Fibroblast of mammary gland (primary cell): ENCODE measurements at regions not wholly inside any gene's neighbourhood (a gene's known extent, or its start where the extent isn't known, plus 50 kb on each side); places are given as distances from the start of the nearest gene placed in this dataset.

Source experiments
- DNase-seq: peaks from one replicate; pipeline ENCODE4 v3.0.0-alpha.2; 2010; ENCODE audit warnings: low read depth
- H3K4me3 ChIP-seq: 2 replicates; pipeline ENCODE4 v1.5.1; 2011; ENCODE audit warnings: low read depth, mild to moderate bottlenecking, low read length, moderate library complexity; ENCODE audit not compliant: control insufficient read depth
- TF ChIP-seq, protein P1 (sequence below): conservative IDR thresholded peaks from 2 replicates; pipeline ENCODE4 v1.5.1; 2011; ENCODE audit warnings: low read depth, low read length, inconsistent platforms; ENCODE audit not compliant: control insufficient read depth, insufficient read depth

DNA sequence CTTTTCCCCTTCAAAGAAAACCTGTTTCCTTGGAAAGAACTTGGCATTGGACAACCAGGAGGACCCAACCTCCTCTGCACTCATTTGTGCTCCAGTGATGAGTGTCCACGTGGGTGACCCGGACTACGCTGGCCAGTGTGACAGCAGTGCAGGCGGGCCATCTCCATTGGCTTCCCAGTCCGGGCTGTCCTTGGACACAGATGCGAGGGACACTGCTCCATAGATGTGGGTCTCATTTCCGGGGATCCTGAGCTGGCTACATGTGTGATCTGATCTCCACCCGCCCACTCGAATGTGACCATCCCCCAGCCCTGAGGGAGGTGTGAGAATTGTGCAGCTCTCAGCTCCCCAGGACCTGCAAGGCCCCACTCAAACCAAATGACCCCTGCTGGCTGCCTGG, 836.6 kb upstream of the TMEM132C start:
- no peak for DNase-seq
- no peak overlapping the region for H3K4me3 ChIP-seq
- TF ChIP-seq, protein P1, sequence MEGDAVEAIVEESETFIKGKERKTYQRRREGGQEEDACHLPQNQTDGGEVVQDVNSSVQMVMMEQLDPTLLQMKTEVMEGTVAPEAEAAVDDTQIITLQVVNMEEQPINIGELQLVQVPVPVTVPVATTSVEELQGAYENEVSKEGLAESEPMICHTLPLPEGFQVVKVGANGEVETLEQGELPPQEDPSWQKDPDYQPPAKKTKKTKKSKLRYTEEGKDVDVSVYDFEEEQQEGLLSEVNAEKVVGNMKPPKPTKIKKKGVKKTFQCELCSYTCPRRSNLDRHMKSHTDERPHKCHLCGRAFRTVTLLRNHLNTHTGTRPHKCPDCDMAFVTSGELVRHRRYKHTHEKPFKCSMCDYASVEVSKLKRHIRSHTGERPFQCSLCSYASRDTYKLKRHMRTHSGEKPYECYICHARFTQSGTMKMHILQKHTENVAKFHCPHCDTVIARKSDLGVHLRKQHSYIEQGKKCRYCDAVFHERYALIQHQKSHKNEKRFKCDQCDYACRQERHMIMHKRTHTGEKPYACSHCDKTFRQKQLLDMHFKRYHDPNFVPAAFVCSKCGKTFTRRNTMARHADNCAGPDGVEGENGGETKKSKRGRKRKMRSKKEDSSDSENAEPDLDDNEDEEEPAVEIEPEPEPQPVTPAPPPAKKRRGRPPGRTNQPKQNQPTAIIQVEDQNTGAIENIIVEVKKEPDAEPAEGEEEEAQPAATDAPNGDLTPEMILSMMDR = no peak

DNA sequence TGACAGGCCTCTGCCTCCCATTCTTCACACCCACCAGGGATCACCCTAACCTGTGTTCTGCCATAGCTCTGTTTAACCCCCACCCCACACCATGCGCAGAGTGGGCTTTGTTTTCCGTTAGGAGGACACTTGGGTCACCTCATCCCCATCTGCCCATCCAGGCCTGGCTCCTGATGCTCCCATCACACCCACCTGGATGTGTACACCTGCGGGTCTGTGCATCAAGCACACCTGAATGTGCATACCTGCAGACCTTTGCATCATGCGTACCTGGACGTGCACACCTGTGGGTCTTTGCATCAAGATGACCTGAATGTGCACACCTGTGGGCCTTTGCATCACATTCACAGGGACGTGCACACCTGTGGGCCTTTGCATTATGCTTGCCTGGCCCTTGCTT, 835.8 kb upstream of the TMEM132C start:
- H3K4me3 ChIP-seq = no peak overlapping the region
- no peak for DNase-seq
- TF ChIP-seq, protein P1 = no peak

DNA sequence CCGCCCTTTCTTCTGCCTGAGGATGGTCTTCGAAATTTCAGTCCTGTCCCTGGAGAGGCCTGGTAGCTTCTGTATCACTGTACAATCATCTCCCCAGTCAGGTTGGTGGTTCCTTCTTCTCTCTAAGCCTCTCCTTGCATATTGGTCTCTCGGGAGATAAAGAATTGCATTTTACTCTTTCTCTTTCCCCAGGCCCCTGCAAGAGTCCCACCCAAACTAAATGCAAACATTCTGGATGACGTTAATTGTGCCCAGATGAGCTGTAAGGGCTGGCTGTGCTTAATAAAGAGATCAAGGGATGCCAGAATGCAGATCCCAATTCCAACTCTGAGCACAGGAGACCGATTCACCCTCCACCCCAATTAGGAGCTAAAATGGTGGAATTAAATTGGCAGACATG, 835.4 kb upstream of the TMEM132C start:
- TF ChIP-seq, protein P1 = no peak
- no peak overlapping the region for H3K4me3 ChIP-seq
- no peak for DNase-seq

DNA sequence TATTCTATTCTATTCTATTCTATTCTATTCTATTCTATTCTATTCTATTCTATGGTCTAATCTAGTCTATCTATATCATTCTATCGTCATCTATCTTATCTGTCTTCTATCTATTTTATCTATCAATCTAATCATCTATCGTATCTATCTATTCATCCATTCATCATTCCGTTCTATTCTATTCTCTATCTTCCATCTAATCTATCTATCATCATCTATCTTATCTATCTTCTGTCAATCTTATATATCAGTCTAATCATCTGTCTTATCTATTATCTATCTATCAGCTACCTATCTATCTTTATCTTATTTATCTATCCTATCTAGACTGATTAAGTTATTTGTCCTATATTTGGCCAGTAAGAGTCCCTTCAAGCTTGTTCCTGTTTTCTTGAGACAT, 831.5 kb upstream of the TMEM132C start:
- TF ChIP-seq, protein P1 = no peak
- H3K4me3 ChIP-seq = no peak overlapping the region
- no peak for DNase-seq

DNA sequence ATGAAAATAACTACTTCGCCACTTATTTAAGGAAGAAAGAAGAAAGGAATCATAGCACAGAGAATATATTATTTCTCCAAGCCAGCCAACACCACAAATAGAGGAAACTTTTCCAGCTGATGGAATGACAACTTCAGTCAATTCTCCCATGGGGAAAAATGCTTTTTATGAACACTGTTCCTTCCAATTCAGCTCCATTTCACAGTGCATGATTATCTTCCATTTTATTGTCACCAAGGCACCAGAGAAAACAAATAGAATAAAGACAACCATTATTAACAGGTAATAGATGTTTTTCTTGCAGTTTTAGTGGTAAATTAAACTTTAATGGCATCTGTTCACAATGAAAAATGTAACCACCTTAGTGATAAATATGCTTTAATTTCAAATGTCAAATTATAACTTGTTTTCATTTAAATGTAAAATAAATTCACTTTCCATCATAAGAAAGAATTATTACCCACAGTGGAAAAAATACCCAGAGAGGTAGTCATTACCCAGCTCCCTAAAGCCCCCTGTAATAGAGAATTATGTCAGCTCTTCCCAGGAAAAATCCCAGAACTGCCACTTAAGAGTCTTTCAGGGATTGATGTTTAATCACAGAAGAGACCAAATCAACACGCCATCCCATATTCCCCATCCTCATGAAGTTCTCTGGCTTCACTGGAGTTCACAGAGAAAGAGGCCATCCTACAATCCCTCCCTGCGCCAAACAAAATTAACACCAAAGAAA, 828.3 kb upstream of the TMEM132C start:
- no peak overlapping the region for H3K4me3 ChIP-seq
- no peak for DNase-seq
- TF ChIP-seq, protein P1 = no peak

DNA sequence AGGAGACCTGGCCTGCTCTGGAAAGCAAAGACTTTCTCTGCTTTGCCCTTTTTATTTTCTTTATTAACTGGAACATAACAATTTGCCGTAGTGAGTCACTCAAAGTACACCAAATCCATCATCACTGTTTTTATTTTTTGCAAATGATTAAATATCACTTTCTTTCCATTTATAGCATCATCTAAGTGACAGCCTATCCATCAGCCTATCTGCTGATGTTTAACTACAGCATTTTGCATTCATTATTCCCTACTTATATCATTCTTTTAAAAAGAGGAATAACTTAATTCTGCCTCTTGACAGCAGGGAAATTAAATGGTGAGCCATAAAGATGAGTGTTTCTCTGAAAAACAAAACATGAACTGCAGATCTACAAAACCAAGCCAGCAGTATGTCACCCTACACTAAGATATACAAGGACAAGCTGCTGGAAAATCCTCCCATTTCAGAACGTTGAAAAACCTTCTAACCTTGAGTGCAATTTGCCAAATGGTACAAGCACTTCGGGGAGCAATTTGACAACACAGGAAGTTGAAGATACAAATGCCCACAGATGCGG, 821.3 kb upstream of the TMEM132C start:
- no peak for DNase-seq
- TF ChIP-seq, protein P1 = no peak
- H3K4me3 ChIP-seq = no peak overlapping the region

DNA sequence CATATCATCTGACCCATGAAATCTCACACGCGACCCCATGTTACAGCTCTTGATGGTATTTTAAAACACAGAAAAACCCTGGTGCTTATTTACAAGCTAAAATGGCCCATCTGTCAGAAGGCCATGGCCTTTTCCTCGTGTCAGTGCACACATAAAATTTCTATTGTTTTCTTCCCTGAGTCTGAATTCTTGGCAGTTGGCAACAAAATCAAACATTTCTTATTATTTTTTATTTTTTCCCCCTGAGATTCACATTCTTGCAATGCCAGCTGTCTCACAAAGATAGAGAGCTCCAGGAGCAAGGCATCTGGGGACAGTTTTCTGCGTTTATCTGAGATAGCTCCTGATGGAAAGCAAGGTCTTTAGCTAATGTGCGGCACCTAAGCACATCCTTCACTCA, 818.1 kb upstream of the TMEM132C start:
- no peak for DNase-seq
- TF ChIP-seq, protein P1 = no peak
- no peak overlapping the region for H3K4me3 ChIP-seq
